ENCODE measurements at regions not wholly inside any gene's neighbourhood (a gene's known extent, or its start where the extent isn't known, plus 50 kb on each side); places are given as distances from the start of the nearest gene placed in this dataset.

- no peak for DNase-seq (ENCODE audit: low spot score in 2 of 2)
- no peaks in the 10 kb centered on the region for H3K27me3 ChIP-seq
- no peaks in the 10 kb centered on the region for H3K4me1 ChIP-seq
- TF ChIP-seq POLR2A (IDR thresholded peaks at IDR 0.05): no peak
- no peak for TF ChIP-seq POLR2AphosphoS5 (IDR thresholded peaks at IDR 0.05)
- TF ChIP-seq EP300 (IDR thresholded peaks at IDR 0.05): no peak
- no peak for TF ChIP-seq CTCF (IDR thresholded peaks at IDR 0.05)
- no peak overlapping the region for H3K4me3 ChIP-seq
- WGBS: 44% methylated on average over 2 of the region's 2 CpGs
- no peaks in the 10 kb centered on the region for H3K36me3 ChIP-seq
- H3K27ac ChIP-seq: no peak overlapping the region
- no peaks in the 10 kb centered on the region for H3K9me3 ChIP-seq
Observed at GRCh38 chr6:156004796-156005195, 549.2 kb upstream of the NOX3 start.

GRCh38 chr6:155996151-155996550, 540.5 kb upstream of the NOX3 start:
- Histone ChIP-seq H3K36me3 (no peaks in the 10 kb centered on the region), H3K9me3 (no peaks in the 10 kb centered on the region), H3K27me3 (no peaks in the 10 kb centered on the region), H3K4me3 (no peak overlapping the region), H3K4me1 (no peaks in the 10 kb centered on the region), H3K27ac (no peak overlapping the region)
- no peak for DNase-seq (ENCODE audit: low spot score in 2 of 2)
- TF ChIP-seq POLR2A (IDR thresholded peaks at IDR 0.05) (no peak), POLR2AphosphoS5 (IDR thresholded peaks at IDR 0.05) (no peak), CTCF (IDR thresholded peaks at IDR 0.05) (no peak), EP300 (IDR thresholded peaks at IDR 0.05) (no peak)
- 91% methylated on average over 1 of the region's 1 CpG for WGBS

GRCh38 chr6:155995281-155995680, 539.6 kb upstream of the NOX3 start:
- 73% methylated on average over 4 of the region's 4 CpGs for WGBS
- no peaks in the 10 kb centered on the region for H3K9me3 ChIP-seq
- no peaks in the 10 kb centered on the region for H3K36me3 ChIP-seq
- H3K4me1 ChIP-seq: no peaks in the 10 kb centered on the region
- H3K27me3 ChIP-seq: no peaks in the 10 kb centered on the region
- no peak for DNase-seq (ENCODE audit: low spot score in 2 of 2)
- no peak overlapping the region for H3K4me3 ChIP-seq
- TF ChIP-seq POLR2AphosphoS5 (IDR thresholded peaks at IDR 0.05) (no peak), CTCF (IDR thresholded peaks at IDR 0.05) (no peak), POLR2A (IDR thresholded peaks at IDR 0.05) (no peak), EP300 (IDR thresholded peaks at IDR 0.05) (no peak)
- H3K27ac ChIP-seq: no peak overlapping the region

GRCh38 chr6:155994086-155994485, 538.4 kb upstream of the NOX3 start:
- Histone ChIP-seq H3K4me1 (no peaks in the 10 kb centered on the region), H3K4me3 (no peak overlapping the region), H3K9me3 (no peaks in the 10 kb centered on the region), H3K27me3 (no peaks in the 10 kb centered on the region), H3K36me3 (no peaks in the 10 kb centered on the region), H3K27ac (no peak overlapping the region)
- WGBS: 90% methylated on average over 7 of the region's 7 CpGs
- DNase-seq (ENCODE audit: low spot score in 2 of 2): no peak
- no peak for TF ChIP-seq EP300 (IDR thresholded peaks at IDR 0.05)
- TF ChIP-seq POLR2A (IDR thresholded peaks at IDR 0.05): no peak
- no peak for TF ChIP-seq CTCF (IDR thresholded peaks at IDR 0.05)
- TF ChIP-seq POLR2AphosphoS5 (IDR thresholded peaks at IDR 0.05): no peak

- Histone ChIP-seq H3K4me3 (no peak overlapping the region), H3K27me3 (no peaks in the 10 kb centered on the region), H3K27ac (no peak overlapping the region), H3K9me3 (no peaks in the 10 kb centered on the region), H3K4me1 (no peaks in the 10 kb centered on the region), H3K36me3 (no peaks in the 10 kb centered on the region)
- no peak for DNase-seq (ENCODE audit: low spot score in 2 of 2)
- TF ChIP-seq POLR2AphosphoS5 (IDR thresholded peaks at IDR 0.05) (no peak), CTCF (IDR thresholded peaks at IDR 0.05) (no peak), POLR2A (IDR thresholded peaks at IDR 0.05) (no peak), EP300 (IDR thresholded peaks at IDR 0.05) (no peak)
- 83% methylated on average over 6 of the region's 6 CpGs for WGBS
Observed at GRCh38 chr6:155993240-155993639, 537.6 kb upstream of the NOX3 start.

Measured in suprapubic skin (tissue), 4 donors.